Kasumi-1 (cell line): ENCODE measurements at regions not wholly inside any gene's neighbourhood (a gene's known extent, or its start where the extent isn't known, plus 50 kb on each side); places are given as distances from the start of the nearest gene placed in this dataset.
"Not testable (repeated sequence)": the region's sequence is repeated elsewhere in the genome, so short reads cannot be mapped to it uniquely, and the experiment has no call there.

Source experiments
- DNase-seq, 2 experiments: peaks; one replicate each; lab custom pipeline; 2025; lab: John Stamatoyannopoulos, UW

DNA sequence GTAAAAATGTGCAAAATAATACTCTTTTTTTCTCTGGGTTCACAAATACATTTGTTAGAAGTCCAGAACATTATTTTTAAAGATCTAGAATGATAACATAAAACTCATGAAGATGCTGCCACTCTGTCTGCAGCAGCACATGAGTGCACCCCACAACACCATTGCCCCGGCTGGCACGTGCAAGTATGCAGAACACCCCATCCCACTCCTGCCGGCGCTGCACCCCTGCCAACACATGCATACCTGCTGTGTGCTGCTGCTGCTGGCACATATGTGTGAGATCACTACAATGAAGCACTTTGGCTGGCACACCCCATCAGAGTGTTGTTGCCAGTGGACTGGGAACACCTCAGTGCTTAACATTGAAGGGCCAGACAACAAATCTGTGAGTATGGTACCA lies 129.1 kb downstream of the CCT8L2 start:
- not testable (repeated sequence) for DNase-seq

GRCh38 chr22:16447451-16447850 lies 145.2 kb downstream of the CCT8L2 start:
- DNase-seq, result not testable (repeated sequence)

- DNase-seq, result peak; percentile 1
Measured at GRCh38 chr22:16446755-16447440, 145.7 kb downstream of the CCT8L2 start.

GRCh38 chr22:16441014-16441413 lies 151.6 kb downstream of the CCT8L2 start:
- not testable (repeated sequence) for DNase-seq

DNA sequence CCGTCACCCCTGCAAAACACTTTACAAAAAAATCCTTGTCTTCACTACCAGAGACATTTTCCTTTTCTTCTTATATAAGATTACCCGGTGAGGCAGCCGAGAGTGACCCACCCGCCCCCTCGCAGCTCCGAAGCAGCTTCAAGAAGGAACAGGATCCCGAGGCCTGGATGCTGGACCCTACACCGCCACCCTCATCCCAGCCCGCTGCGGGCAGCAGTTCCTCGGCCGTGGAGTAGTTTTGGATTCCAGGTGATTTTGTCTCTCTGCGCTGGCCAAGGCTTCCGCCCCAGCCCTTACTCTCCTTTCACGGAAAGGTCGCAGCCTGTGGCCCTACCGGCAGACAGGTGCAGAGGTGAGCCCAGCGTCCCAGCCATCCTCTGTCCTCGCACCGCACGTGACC lies 169.1 kb downstream of the CCT8L2 start:
- DNase-seq, result not testable (repeated sequence)

DNA sequence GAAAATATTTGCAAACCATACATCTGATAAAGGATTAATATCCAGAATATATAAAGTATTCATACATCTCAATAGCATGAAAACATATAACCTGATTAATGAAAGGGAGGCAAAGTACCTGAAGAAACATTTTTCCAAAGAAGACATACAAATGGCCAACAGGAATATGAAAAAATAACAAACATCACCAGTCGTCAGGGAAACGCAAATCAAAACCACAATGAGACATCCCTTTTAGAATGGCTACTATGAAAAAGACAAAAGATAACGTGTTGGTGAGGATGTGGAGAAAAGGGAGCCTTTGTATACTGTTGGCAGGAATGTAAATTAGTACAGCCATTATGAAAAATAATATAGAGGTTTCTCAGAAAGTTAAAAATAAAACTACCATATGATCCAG lies 175.1 kb downstream of the CCT8L2 start:
- DNase-seq, result not testable (repeated sequence)

- DNase-seq, result not testable (repeated sequence)
Measured at GRCh38 chr22:16404639-16405038, 188.0 kb downstream of the CCT8L2 start.

DNA sequence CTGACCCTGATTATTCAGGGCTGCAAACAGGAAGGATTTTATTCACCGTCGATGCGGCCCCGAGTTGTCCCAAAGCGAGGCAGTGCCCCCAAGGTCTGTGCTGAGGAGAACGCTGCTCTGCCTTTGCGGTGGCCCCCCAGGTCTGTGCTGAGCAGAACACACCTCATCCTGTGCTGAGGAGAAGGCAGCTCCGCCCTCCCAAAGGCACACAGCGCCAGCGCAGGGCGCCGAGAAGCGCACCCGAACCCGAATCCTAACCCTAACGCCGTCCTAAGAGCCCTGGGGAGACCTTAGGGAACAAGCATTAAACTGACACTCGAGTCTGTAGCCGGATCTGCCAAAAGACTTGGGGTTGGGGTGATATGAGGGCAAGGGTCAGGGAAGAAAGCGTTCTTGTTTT lies 188.9 kb downstream of the CCT8L2 start:
- DNase-seq, result not testable (repeated sequence)

GRCh38 chr22:16402874-16403399 lies 189.7 kb downstream of the CCT8L2 start:
- DNase-seq, result not testable (repeated sequence)

GRCh38 chr22:16393476-16393875 lies 199.1 kb downstream of the CCT8L2 start:
- DNase-seq, result not testable (repeated sequence)

- DNase-seq, result not testable (repeated sequence)
Measured at GRCh38 chr22:16391417-16391930, 201.1 kb downstream of the CCT8L2 start.

- not testable (repeated sequence) for DNase-seq
Measured at GRCh38 chr22:16390541-16391217, 201.9 kb downstream of the CCT8L2 start.

- DNase-seq, result not testable (repeated sequence)
Measured at GRCh38 chr22:16390046-16390445, 202.6 kb downstream of the CCT8L2 start.

DNA sequence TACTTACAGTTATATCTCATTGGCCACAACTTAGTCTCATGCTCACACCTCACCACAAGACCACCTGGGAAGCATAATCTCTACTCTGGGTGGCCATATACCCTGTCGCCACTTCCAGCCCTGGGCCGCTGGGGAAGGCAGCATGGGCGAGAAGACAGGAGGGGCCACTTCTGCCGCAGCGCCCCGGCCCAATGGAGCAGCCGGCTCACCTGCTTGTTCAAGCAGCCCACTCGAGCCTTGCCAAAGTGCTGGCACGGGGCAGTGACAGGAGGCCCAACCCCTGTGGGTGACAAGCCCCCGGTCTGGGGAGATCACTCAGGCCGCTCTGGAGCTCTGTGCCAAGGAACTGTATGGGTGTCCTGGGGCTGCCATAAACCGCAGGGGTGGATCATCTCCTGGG lies 203.4 kb downstream of the CCT8L2 start:
- DNase-seq, result not testable (repeated sequence)

- not testable (repeated sequence) for DNase-seq
Measured at GRCh38 chr22:16388616-16389015, 204.0 kb downstream of the CCT8L2 start.

- not testable (repeated sequence) for DNase-seq
Measured at GRCh38 chr22:16388127-16388526, 204.5 kb downstream of the CCT8L2 start.

GRCh38 chr22:16387543-16387942 lies 205.1 kb downstream of the CCT8L2 start:
- DNase-seq, result not testable (repeated sequence)

DNA sequence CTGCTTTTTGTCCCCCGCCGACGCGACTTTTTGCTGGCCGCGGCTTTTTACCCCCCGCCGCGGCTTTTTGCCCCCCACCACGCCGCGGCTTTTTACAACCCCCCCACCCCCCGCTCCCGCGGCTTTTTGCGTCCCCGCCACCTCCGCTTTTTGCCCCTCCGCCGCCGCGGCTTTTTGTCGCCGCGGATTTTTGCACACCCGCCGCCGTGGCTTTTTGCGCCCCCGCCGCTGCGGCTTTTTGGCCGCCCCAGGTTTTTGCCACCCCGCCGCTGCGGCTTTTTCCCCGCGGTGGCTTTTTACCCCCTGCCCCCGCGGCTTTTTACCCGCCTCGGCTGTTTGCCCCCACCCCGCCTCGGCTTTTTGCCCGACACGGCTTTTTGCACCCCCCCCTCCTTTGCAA lies 205.5 kb downstream of the CCT8L2 start:
- no peak for DNase-seq

GRCh38 chr22:16361328-16361727 lies 231.3 kb downstream of the CCT8L2 start:
- not testable (repeated sequence) for DNase-seq

DNA sequence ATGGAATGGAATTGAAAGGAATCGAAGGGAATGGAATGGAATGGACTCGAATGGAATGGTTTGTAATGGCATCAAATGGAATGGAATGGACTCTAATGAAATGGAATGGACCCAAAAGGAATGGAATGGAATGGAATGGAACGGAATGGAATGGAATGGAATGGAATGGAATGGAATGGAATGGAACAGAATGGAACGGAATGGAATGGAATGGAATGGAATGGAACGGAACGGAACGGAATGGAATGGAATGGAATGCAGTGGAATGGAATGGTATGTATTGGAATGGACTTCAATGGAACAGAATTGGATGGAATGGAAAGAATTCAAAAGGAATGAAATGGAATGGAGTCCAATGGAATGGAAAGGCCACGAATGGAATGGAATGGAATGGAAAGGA lies 240.0 kb downstream of the CCT8L2 start:
- DNase-seq, result not testable (repeated sequence)

DNA sequence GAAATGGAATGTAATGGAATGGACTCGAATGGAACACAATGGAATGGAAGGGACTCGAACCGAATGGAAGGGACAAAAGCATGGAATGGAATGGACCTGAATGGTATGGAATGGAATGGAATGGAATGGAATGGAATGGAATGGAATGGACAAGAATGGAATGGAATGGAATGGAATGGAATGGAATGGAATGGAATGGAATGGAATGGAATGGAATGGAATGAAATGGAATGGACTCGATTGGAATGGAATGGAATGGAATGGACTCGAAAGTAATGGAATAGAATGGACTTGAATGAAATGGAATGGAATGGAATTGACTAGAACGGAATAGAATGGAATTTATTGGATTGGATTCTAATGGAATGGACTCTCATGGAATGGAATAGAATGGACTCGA lies 245.5 kb downstream of the CCT8L2 start:
- not testable (repeated sequence) for DNase-seq

- not testable (repeated sequence) for DNase-seq
Measured at GRCh38 chr22:16315565-16315964, 277.0 kb downstream of the CCT8L2 start.
